Fibroblast of lung (primary cell): ENCODE measurements at regions not wholly inside any gene's neighbourhood (a gene's known extent, or its start where the extent isn't known, plus 50 kb on each side); places are given as distances from the start of the nearest gene placed in this dataset.
"Not testable (repeated sequence)": the region's sequence is repeated elsewhere in the genome, so short reads cannot be mapped to it uniquely, and the experiment has no call there.

Experiments
- DNase-seq, 2 donors: peaks; one replicate each; pipeline versions ENCODE4 v3.0.0 to v3.0.0-alpha.2; 2010; ENCODE audit warnings: low read depth in 2 of 2
- H2AFZ ChIP-seq: 2 replicates; pipeline ENCODE4 v1.5.1; 2012; ENCODE audit warnings: low read length, control low read depth, inconsistent platforms
- H3K27ac ChIP-seq: 2 replicates; pipeline ENCODE4 v1.5.1; 2011; ENCODE audit warnings: low read length, control low read depth; ENCODE audit not compliant: insufficient read depth
- H3K27me3 ChIP-seq: 2 replicates; pipeline ENCODE4 v1.5.1; 2011; ENCODE audit warnings: mild to moderate bottlenecking, low read length; ENCODE audit not compliant: control insufficient read depth, insufficient read depth
- H3K36me3 ChIP-seq: 2 replicates; pipeline ENCODE4 v1.5.1; 2011; ENCODE audit warnings: low read length; ENCODE audit not compliant: control insufficient read depth, insufficient read depth
- H3K4me1 ChIP-seq: 2 replicates; pipeline ENCODE4 v1.5.1; 2011; ENCODE audit warnings: low read length; ENCODE audit not compliant: control insufficient read depth, insufficient read depth; ENCODE audit errors: extremely low read depth
- H3K4me2 ChIP-seq: 2 replicates; pipeline ENCODE4 v1.5.1; 2011; ENCODE audit warnings: low read length, control low read depth; ENCODE audit not compliant: insufficient read depth; ENCODE audit errors: extremely low read depth
- H3K4me3 ChIP-seq, 4 experiments: fragments of 200-600 bp in 1 of 4; sonication (generic) in 1 of 4; replicated peaks in 1 of 4; 2 replicates each; pipeline ENCODE4 v1.5.1; 2011 to 2016; ENCODE audit warnings: low read length in 4 of 4, low read depth in 3 of 4, mild to moderate bottlenecking in 3 of 4, control low read depth in 2 of 4, inconsistent platforms in 1 of 4, mixed read lengths in 1 of 4; ENCODE audit not compliant: insufficient read depth in 1 of 4; ENCODE audit errors: control extremely low read depth in 1 of 4
- H3K79me2 ChIP-seq: 2 replicates; pipeline ENCODE4 v1.5.1; 2012; ENCODE audit warnings: mild to moderate bottlenecking, low read length, inconsistent platforms; ENCODE audit not compliant: control insufficient read depth, insufficient read depth
- H3K9ac ChIP-seq: 2 replicates; pipeline ENCODE4 v1.5.1; 2011; ENCODE audit warnings: mild to moderate bottlenecking, low read length, control low read depth; ENCODE audit not compliant: insufficient read depth
- H3K9me3 ChIP-seq: 2 replicates; pipeline ENCODE4 v1.5.1; 2012; ENCODE audit warnings: low read depth, low read length; ENCODE audit not compliant: control insufficient read depth, insufficient read depth
- H4K20me1 ChIP-seq: 2 replicates; pipeline ENCODE4 v1.5.1; 2011; ENCODE audit warnings: low read length; ENCODE audit not compliant: control insufficient read depth, insufficient read depth; ENCODE audit errors: extremely low read depth
- EZH2 ChIP-seq: IDR thresholded peaks from 2 replicates; pipeline ENCODE4 v1.5.1; 2012; ENCODE audit warnings: low read length, control low read depth, mild to moderate bottlenecking; ENCODE audit errors: missing control alignments
- TF ChIP-seq, protein P1 (sequence below), 2 donors: IDR thresholded peaks in 1 of 2; conservative IDR thresholded peaks in 1 of 2; 1 replicate in 1 of 2; 2 replicates in 1 of 2; pipeline ENCODE4 v1.5.1; 2011 to 2012; ENCODE audit warnings: low read length in 2 of 2, control low read depth in 1 of 2, inconsistent platforms in 1 of 2, low read depth in 1 of 2, mild to moderate bottlenecking in 1 of 2

DNA sequence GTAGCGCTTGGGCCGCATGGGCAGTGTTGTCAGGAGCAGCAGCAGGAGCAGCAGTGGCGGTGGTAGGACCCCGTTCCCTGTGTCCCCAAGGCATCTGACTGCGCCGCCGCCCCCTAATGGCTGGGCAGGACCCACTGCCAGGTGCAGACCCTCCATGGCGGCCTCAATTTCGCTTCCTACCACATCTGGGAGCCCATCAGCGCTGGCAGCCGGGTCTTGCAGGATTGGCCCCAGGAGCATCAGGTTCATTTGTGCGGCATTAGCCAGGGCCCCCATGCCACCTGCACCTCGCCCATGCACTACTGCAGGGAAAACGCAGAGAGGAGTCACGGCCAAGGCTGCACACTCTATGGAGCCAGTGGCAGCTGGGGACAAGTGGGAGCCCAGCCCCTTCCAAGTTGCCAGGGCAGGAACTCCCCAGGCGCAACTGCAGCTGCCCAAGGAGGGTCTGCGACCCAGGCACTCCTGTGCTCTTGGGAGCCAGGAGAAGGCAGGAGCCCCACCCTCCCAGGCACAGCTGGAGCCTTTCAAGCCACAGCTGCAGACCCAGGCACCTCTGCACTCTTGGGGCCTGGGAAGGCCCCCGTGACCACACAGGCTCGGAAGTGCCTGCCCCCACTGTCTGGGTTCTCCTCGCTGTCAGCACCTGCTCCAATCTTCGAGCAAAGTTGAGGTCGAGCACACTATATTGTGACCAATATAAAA is 594.2 kb downstream of the KCNJ18 start:
- Histone ChIP-seq H3K9me3 (no peaks in the 10 kb centered on the region), H3K4me1 (no peaks in the 10 kb centered on the region), H3K9ac (no peak overlapping the region), H3K36me3 (no peaks in the 10 kb centered on the region), H2AFZ (no peak overlapping the region), H3K4me3 (no peak overlapping the region), H3K27ac (no peak overlapping the region), H3K79me2 (no peaks in the 10 kb centered on the region), H3K27me3 (no peaks in the 10 kb centered on the region), H3K4me2 (no peak overlapping the region), H4K20me1 (no peaks in the 10 kb centered on the region)
- DNase-seq: no peak
- TF ChIP-seq, protein P1, sequence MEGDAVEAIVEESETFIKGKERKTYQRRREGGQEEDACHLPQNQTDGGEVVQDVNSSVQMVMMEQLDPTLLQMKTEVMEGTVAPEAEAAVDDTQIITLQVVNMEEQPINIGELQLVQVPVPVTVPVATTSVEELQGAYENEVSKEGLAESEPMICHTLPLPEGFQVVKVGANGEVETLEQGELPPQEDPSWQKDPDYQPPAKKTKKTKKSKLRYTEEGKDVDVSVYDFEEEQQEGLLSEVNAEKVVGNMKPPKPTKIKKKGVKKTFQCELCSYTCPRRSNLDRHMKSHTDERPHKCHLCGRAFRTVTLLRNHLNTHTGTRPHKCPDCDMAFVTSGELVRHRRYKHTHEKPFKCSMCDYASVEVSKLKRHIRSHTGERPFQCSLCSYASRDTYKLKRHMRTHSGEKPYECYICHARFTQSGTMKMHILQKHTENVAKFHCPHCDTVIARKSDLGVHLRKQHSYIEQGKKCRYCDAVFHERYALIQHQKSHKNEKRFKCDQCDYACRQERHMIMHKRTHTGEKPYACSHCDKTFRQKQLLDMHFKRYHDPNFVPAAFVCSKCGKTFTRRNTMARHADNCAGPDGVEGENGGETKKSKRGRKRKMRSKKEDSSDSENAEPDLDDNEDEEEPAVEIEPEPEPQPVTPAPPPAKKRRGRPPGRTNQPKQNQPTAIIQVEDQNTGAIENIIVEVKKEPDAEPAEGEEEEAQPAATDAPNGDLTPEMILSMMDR (conservative IDR thresholded peaks at IDR 0.05 in 1 of 2, IDR thresholded peaks at IDR 0.05 in 1 of 2; ENCODE audit: low read depth in 1 of 2, low read length in 2 of 2): no peak
- no peak for TF ChIP-seq EZH2

DNA sequence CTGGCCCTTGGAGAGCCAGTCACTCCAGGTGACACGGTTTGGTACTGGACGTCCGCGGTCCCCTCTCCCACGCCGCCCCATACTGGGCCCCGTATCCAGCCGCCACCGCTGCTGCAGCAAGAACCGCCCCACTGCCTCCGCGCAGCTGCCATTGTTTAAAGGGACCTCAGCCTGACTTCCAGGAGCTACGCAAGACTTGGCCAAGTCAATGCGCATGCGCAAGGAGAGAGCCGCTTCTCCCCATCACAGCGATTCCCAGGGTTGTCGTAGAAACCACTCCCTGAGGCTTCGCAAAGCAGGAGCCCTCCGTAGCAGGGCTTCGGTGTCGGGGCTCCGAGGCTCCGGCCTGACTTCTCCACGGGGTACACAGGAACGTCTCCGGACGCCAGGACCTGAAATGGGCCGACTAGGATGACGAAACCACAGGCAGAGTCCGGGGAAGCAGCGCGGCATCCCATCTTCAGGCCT is 606.2 kb downstream of the KCNJ18 start:
- not testable (repeated sequence) for H3K36me3 ChIP-seq, H3K27ac ChIP-seq, H3K79me2 ChIP-seq, H4K20me1 ChIP-seq, DNase-seq, H3K9ac ChIP-seq, H3K4me1 ChIP-seq, H3K4me3 ChIP-seq, H2AFZ ChIP-seq, H3K9me3 ChIP-seq, H3K27me3 ChIP-seq, H3K4me2 ChIP-seq

DNA sequence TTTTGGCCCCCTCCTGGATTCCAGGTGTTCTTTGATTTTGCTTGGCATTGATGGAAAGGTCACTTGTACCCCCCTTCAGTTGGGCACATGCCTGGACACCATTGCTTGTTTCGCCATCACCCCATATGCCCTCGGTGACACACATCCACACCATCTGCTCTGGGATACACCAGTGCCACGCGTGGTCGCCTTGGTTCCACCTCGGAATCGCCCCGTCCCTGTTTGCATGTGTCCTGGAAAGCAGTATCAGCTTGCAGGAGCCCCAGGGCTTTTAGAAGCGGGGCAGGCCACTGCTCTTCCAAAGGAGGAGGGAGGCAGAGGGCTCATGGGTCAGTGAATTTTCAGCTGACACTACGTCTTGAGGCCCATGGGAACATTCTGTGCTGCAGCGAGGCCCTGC is 607.9 kb downstream of the KCNJ18 start:
- H3K9me3 ChIP-seq: no peaks in the 10 kb centered on the region
- H3K27me3 ChIP-seq: no peaks in the 10 kb centered on the region
- H3K9ac ChIP-seq: no peak overlapping the region
- no peaks in the 10 kb centered on the region for H4K20me1 ChIP-seq
- H3K4me2 ChIP-seq: no peak overlapping the region
- TF ChIP-seq, protein P1 (conservative IDR thresholded peaks at IDR 0.05 in 1 of 2, IDR thresholded peaks at IDR 0.05 in 1 of 2; ENCODE audit: low read depth in 1 of 2, low read length in 2 of 2): no peak
- TF ChIP-seq EZH2: no peak
- H3K36me3 ChIP-seq: no peaks in the 10 kb centered on the region
- DNase-seq: no peak
- no peak overlapping the region for H3K4me3 ChIP-seq
- H3K79me2 ChIP-seq: no peaks in the 10 kb centered on the region
- H3K27ac ChIP-seq: no peak overlapping the region
- H3K4me1 ChIP-seq: no peaks in the 10 kb centered on the region
- no peak overlapping the region for H2AFZ ChIP-seq
